ENCODE measurements at regions not wholly inside any gene's neighbourhood (a gene's known extent, or its start where the extent isn't known, plus 50 kb on each side); places are given as distances from the start of the nearest gene placed in this dataset.

- no peak for DNase-seq
Measured at GRCh38 chr7:371779-372545, 82.0 kb downstream of the FOXL3 start.

DNA sequence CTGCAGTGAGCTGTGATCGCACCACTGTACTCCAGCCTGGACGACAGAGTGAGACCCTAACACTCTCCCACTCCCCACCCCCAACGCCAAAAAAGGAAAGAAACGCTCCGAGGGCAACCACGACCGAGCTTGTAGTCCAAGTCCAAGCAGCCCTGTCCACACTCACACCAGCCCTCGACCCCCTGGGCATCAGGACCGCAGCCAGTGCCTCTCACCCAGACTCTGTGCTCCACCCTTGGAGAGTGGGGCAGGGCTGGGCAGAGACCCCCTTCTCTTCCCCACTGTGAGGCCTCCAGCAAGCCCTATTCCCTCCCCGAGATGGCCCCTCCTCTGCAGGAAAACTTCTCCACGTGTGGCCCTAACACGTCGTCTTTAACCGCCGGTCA, 82.6 kb downstream of the FOXL3 start:
- no peak for DNase-seq

GRCh38 chr7:372932-373791, 83.2 kb downstream of the FOXL3 start:
- DNase-seq = no peak

- DNase-seq = no peak
Measured at GRCh38 chr7:373818-374705, 84.1 kb downstream of the FOXL3 start.

- DNase-seq = no peak
Measured at GRCh38 chr7:374706-375311, 84.8 kb downstream of the FOXL3 start.

- DNase-seq = no peak
Measured at GRCh38 chr7:375321-375831, 85.4 kb downstream of the FOXL3 start.

- no peak for DNase-seq
Measured at GRCh38 chr7:375901-376305, 85.9 kb downstream of the FOXL3 start.

DNA sequence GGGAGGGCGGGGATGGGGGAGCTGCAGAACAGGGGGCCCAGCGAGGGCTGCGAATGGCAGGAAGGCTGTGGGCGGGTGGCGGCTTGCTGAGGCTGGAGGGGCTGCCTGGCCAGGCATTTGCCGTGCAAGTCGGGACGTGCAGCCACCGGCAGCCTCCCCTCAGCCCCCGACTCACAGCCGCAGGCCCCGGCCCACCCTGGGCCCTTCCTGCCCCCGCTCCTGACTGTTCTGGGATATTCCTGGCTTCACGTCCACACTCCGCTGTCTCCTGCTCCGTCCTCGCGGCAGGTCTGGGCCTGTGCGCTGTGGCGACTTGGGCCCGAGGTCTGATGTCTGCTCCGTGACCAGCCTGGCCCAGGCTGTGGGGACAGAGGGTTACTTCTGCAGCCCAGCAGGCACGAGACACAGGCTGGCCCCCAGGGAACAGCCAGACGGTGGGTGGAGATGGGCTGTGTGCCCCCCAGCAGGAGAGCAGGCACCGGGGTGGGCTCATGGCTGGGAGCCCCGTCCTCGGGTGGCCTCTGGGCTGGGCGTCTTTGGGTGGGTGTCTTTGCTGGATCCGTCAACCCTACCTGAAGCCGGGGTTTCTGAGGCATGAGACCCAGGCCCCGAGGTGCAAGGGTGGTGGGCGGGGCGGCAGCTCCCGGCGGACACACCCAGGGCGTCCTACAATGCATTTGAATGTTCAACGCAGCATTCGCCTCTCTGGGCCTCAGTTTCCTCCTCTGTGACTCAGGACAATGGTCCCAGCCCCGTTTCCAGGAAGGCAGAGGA, 86.5 kb downstream of the FOXL3 start:
- no peak for DNase-seq

GRCh38 chr7:377080-378040, 87.4 kb downstream of the FOXL3 start:
- DNase-seq = no peak

GRCh38 chr7:378041-378420, 88.1 kb downstream of the FOXL3 start:
- no peak for DNase-seq

- DNase-seq = no peak
Measured at GRCh38 chr7:378551-379455, 88.8 kb downstream of the FOXL3 start.

GRCh38 chr7:379456-380138, 89.6 kb downstream of the FOXL3 start:
- no peak for DNase-seq

DNA sequence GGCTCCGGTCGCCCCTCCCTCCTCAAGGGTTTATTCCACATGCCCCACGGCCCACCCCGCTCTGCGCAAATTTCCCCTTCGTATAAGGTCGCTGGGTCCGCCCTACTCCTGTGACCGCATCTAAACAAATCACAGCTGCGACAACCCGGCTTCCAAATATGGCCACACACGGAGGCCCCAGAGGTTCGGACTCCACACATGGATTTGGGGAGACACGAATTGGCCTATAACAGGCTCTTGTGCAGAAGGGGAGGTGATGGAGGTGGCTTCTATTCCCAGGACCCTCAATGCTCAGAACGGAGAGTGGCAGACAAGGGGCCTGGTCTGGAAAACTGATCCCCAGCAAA, 90.1 kb downstream of the FOXL3 start:
- no peak for DNase-seq

- DNase-seq = no peak
Measured at GRCh38 chr7:380711-381210, 90.8 kb downstream of the FOXL3 start.

- peak; percentile 37 for DNase-seq
Measured at GRCh38 chr7:381211-382042, 91.5 kb downstream of the FOXL3 start.

GRCh38 chr7:382043-382400, 92.1 kb downstream of the FOXL3 start:
- DNase-seq = no peak

DNA sequence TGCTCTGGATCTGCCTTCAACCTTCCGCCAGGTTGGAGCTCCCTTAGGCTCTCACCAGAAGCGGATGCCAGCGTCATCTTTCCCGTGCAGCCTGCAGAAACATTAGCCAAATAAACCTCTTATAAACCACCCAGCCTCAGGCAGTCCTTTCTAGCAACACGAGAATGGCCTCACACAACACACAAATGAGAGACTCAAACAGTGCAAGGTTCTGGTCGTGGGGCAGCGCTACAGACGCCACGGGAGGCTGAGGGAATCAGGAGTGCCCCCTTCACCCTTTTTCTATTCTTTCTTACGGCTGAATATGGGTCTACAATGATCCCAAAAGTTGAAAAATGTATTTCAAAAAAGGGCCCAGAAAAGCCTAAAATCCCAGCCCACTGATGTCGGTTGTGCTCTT, 96.4 kb downstream of the FOXL3 start:
- no peak for DNase-seq

Measured in CD4-positive, alpha-beta T cell treated with Interleukin-4 for 4 hours (primary cell).